Dedifferentiated amniotic fluid mesenchymal stem cell (primary cell): ENCODE measurements at regions not wholly inside any gene's neighbourhood (a gene's known extent, or its start where the extent isn't known, plus 50 kb on each side); places are given as distances from the start of the nearest gene placed in this dataset.

Source experiments
- DNase-seq: peaks from one replicate; pipeline ENCODE4 v3.0.0-alpha.2; 2016; ENCODE audit errors: extremely low spot score

DNA sequence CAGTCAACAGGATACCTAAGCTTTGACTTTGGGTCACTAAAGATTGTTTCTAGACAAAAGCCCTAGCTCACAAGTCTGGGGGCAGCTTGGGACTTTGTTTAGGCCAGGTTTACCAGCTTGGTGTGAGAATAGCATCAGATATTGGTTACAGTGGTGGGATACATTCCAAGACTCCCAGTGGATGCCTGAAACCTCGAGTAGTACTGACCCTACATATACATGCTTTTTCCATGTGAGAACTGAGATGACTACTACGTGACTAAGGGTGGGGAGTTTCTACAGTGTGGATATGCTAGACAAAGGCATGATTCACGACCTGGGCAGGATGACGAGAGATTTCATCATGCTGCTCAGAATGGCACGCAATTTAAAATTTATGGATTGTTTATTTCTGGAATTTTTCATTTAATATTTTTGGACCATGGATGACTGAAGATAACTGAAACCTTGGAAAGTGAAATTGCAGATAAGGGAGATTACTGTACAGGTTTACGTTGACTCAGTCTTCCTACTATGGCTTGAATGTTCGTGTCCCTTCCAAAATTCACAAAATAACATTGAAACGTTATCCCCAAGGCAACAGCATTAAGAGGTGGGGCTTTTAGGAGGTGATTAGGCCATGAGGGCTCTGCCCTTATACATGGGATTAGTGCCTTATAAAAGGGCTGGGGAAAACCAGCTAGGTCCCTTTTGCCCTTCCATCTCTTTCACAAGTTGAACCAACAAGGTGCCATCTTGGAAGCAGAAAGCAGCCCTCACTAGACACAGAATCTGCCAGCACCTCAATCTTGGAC, 50.2 kb upstream of the CTAGE1 start:
- peak; percentile 97 for DNase-seq

DNA sequence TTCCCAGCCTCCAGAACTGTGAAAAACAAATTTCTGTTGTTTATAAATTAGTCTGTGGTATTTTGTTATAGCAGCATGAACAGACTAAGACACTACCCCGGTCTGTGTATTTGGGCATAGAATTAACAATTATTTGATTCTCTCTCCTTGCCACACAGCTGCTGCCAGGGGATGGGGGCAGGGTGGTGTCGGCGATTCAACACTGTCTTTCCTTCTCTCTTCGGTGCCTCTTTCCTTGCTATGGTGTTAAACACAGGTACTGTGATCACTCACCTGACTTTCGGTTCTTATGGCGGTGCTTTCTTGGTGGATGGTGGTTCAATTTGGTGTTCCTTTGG, 50.8 kb upstream of the CTAGE1 start:
- DNase-seq = no peak

GRCh38 chr18:22469061-22469734, 51.5 kb upstream of the CTAGE1 start:
- DNase-seq = no peak

DNA sequence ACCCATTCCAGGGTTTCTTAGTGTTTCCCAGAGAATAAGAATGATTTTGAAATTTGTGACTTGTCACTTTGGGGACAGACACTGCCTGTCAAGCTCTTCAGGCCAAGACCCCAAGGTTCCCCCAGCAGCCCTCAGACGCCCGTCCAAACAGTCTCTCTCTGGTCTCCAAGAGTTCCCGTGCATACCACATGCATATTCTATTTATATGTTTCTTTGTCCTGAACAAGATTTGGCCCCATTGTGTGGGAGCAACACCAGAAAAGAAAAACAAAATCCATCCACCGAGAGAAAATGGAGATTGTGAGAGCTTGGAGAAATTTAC, 52.2 kb upstream of the CTAGE1 start:
- no peak for DNase-seq

DNA sequence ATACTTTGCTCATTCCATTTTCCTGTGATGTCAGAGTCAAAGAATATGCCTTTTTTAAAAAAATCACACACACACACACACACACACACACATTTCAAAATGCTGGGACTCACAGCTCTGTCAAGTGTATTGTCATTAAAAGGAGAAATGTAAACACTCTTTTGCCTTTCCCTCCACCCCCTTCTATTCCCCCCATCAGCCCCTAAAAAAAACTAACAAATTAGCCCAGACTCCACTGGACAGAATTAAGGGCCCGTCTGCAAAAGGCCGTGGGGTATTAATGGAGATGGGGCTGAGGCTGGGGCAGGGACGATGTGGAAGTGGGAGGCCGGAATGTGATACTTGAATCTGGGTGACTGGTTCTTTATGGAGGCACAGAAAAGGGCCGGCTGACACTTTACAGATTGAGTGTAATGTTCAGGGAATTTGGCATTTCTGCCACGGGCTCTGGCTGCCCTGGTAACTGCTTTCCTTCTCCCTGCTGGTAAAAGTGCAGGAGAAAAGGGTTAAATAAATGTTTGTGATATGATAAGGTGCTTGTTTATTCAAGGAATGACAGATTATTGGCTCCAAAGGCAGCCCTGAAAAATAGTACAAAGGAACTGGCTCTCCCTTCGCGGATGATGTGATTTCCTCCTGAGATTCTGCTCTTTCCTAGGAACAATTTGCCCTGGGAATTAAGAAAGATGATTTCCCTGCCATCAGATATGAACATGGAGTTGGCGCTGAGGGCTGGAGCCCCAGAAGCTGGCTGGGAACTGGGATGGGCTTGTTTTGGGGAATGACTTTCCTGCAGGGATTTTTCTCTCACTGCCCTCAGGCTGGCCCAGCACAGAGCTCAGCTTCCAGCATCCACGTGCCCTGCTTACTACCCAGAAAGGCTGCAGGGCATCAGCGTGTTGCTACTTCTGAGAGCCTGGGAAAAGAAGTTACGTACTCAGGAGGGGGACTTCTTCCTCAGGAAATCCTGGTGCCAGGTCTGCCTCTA, 52.8 kb upstream of the CTAGE1 start:
- peak; percentile 39 for DNase-seq

DNA sequence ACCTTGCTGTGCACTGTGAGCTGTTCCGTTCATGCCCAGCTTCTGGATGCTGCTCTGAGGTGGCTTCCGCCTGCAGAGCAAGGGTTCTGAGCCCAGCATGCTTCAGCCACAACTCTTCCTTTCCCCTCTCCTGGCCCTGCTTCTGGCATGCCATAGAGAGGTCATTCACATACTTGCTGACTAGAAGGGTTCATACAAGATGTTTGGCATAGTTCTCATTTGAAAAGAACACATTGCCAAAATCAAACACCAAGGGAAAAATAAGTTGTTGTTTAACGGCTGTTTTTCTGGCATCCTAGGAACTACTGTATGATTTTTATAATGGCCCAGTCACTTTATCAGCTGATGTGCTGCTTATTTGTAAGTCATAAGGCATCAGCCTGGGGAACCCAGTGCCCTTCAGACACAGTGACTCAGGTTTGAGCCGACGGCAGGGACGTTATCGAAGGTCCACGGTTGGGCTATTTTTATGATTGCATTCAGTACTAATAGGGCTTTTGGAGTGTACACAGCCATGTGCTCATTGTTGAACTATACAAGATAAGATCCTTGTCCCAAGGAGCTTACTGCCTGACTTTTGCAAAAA, 53.9 kb upstream of the CTAGE1 start:
- DNase-seq = peak; percentile 27

- no peak for DNase-seq
These were observed 55.7 kb upstream of the CTAGE1 start for GRCh38 chr18:22473366-22473765.

- DNase-seq = no peak
These were observed 57.8 kb upstream of the CTAGE1 start for GRCh38 chr18:22475426-22476100.

GRCh38 chr18:22477222-22477621, 59.5 kb upstream of the CTAGE1 start:
- no peak for DNase-seq

DNA sequence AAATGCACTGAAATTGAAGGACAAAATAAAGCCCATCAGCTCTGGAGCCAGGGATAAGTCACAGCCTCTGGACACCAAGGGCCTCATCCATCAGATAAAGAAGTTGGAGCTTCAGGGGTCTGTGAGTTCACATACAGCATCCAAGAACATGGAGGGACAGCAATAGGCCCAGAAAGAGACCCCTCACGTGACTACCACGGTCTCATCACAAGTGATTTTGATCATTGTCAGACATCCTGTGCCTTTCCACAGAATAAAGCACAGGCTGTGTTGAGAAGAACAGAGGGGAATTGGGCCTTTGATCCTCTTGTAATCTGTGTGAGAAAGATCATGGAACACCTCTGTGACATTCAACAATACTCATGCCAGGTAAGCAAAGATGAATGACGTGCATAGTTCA, 65.2 kb upstream of the CTAGE1 start:
- DNase-seq = no peak

- no peak for DNase-seq
These were observed 65.7 kb upstream of the CTAGE1 start for GRCh38 chr18:22483407-22483806.

GRCh38 chr18:22484471-22484870, 66.8 kb upstream of the CTAGE1 start:
- DNase-seq = no peak

GRCh38 chr18:22485808-22486244, 68.1 kb upstream of the CTAGE1 start:
- no peak for DNase-seq

- no peak for DNase-seq
These were observed 69.0 kb upstream of the CTAGE1 start for GRCh38 chr18:22486667-22487066.

GRCh38 chr18:22488554-22488953, 70.8 kb upstream of the CTAGE1 start:
- no peak for DNase-seq

- no peak for DNase-seq
These were observed 72.0 kb upstream of the CTAGE1 start for GRCh38 chr18:22489704-22490103.

GRCh38 chr18:22490429-22490846, 72.7 kb upstream of the CTAGE1 start:
- DNase-seq = no peak

DNA sequence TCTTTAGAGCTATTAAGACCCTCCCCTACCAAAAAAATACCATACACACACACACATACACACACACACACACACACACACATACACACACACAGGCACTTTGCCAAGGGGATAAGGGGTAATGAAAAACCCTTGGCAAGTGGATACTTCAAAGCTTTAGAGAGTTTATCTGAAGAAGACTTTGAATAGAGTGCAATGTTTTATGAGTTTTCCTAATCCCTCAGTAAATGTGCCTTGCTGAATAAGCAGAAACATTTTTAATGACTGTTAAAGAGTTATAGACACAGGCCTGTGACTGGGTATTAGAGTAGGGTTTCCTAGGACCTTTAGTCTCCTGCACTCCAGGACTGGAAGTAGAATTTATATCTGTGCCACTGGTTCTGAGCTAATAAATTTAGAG, 75.5 kb upstream of the CTAGE1 start:
- DNase-seq = no peak

- peak; percentile 65 for DNase-seq
These were observed 76.2 kb upstream of the CTAGE1 start for GRCh38 chr18:22493940-22494339.

DNA sequence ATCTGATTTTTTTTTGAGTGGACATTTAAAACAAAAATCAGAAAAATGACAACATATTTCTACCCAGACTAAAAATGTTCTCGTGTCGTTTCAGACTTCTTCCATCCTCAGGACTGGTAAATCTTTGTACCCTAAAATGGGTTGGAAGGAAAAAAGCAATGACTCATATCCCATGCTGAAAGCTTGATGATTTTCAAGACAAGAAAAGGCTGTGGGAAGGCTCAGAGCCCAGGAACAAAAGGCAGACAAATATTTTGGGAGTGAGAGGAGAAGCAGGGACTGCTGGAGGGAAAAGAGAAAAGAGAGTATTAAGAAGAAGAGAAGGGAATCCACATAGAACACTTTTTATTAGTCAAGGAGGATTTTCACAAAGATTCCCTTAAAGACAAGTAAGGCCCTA, 77.1 kb upstream of the CTAGE1 start:
- peak; percentile 53 for DNase-seq

DNA sequence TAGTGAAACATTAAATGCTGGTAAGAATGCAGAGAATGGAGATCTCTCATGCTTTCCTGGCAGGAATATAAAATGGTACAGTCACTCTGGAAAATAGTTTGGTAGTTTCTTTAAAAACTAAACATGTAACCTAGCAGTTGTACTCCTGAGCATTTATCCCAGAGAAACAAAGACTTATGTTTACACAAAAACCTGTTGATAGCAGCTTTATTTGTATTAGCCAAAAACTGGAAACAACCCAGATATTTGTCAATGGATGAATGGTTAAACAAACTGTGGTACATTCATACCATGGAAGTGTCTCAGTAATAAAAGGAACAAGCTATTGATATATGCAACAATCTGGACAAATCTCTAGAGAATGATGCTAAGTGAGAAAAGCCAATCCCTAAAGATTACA, 81.7 kb upstream of the CTAGE1 start:
- no peak for DNase-seq
